ENCODE measurements at regions not wholly inside any gene's neighbourhood (a gene's known extent, or its start where the extent isn't known, plus 50 kb on each side); places are given as distances from the start of the nearest gene placed in this dataset.

- intact Hi-C loops (cut with DNase I), result no loop called here
- no peak for DNase-seq
- Histone ChIP-seq H3K4me3 (no peak overlapping the region), H3K27ac (no peak overlapping the region), H3K9me3 (no peaks in the 10 kb centered on the region), H3K36me3 (no peaks in the 10 kb centered on the region), H3K4me1 (no peaks in the 10 kb centered on the region), H3K27me3 (no peaks in the 10 kb centered on the region)
- WGBS, 2 donors, result 80 to 86% methylated on average over 4 of the region's 4 CpGs
- TF ChIP-seq EP300 (IDR thresholded peaks at IDR 0.05) (no peak), CTCF (IDR thresholded peaks at IDR 0.05) (no peak), POLR2AphosphoS5 (IDR thresholded peaks at IDR 0.05) (no peak), POLR2A (IDR thresholded peaks at IDR 0.05) (no peak)
Observed at GRCh38 chr13:80946008-80946802, 605.3 kb upstream of the SPRY2 start.

- Histone ChIP-seq H3K9me3 (no peaks in the 10 kb centered on the region), H3K36me3 (no peaks in the 10 kb centered on the region), H3K4me3 (no peak overlapping the region), H3K27me3 (no peaks in the 10 kb centered on the region), H3K27ac (no peak overlapping the region), H3K4me1 (no peaks in the 10 kb centered on the region)
- 69 to 70% methylated on average over 3 of the region's 3 CpGs for WGBS, 2 donors
- no peak for TF ChIP-seq CTCF (IDR thresholded peaks at IDR 0.05)
- TF ChIP-seq POLR2A (IDR thresholded peaks at IDR 0.05), result no peak
- no peak for TF ChIP-seq POLR2AphosphoS5 (IDR thresholded peaks at IDR 0.05)
- no peak for TF ChIP-seq EP300 (IDR thresholded peaks at IDR 0.05)
- no peak for DNase-seq
- intact Hi-C loops (cut with DNase I), result no loop called here
Observed at GRCh38 chr13:80945328-80945727, 604.4 kb upstream of the SPRY2 start.

GRCh38 chr13:80939581-80939980 is 598.7 kb upstream of the SPRY2 start:
- intact Hi-C loops (cut with DNase I), result no loop called here
- Histone ChIP-seq H3K36me3 (no peaks in the 10 kb centered on the region), H3K27me3 (no peaks in the 10 kb centered on the region), H3K4me3 (no peak overlapping the region), H3K9me3 (no peaks in the 10 kb centered on the region), H3K27ac (no peak overlapping the region), H3K4me1 (no peaks in the 10 kb centered on the region)
- no peak for DNase-seq
- WGBS, 2 donors, result 63 to 80% methylated on average over 2 of the region's 2 CpGs
- no peak for TF ChIP-seq POLR2AphosphoS5 (IDR thresholded peaks at IDR 0.05)
- TF ChIP-seq CTCF (IDR thresholded peaks at IDR 0.05), result no peak
- TF ChIP-seq POLR2A (IDR thresholded peaks at IDR 0.05), result no peak
- no peak for TF ChIP-seq EP300 (IDR thresholded peaks at IDR 0.05)

- H3K4me3 ChIP-seq, result no peak overlapping the region
- intact Hi-C loops (cut with DNase I), result no loop called here
- no peak for DNase-seq
- WGBS, 2 donors, result 74 to 80% methylated on average over 2 of the region's 2 CpGs
- no peaks in the 10 kb centered on the region for H3K36me3 ChIP-seq
- no peak for TF ChIP-seq POLR2AphosphoS5 (IDR thresholded peaks at IDR 0.05)
- no peak for TF ChIP-seq EP300 (IDR thresholded peaks at IDR 0.05)
- TF ChIP-seq CTCF (IDR thresholded peaks at IDR 0.05), result no peak
- TF ChIP-seq POLR2A (IDR thresholded peaks at IDR 0.05), result no peak
- H3K4me1 ChIP-seq, result peaks cover 0 to 7% (median 5%) of the 10 kb centered on the region in 4 donors
- H3K27me3 ChIP-seq, result no peaks in the 10 kb centered on the region
- no peaks in the 10 kb centered on the region for H3K9me3 ChIP-seq
- H3K27ac ChIP-seq, result no peak overlapping the region
Observed at GRCh38 chr13:80931766-80932165, 590.8 kb upstream of the SPRY2 start.

- no peak overlapping the region for H3K4me3 ChIP-seq
Observed at GRCh38 chr13:80931118-80931517, 590.2 kb upstream of the SPRY2 start.

More at GRCh38 chr13:80931118-80931517, 590.2 kb upstream of the SPRY2 start:
- Histone ChIP-seq H3K27ac (no peak overlapping the region), H3K36me3 (no peaks in the 10 kb centered on the region), H3K9me3 (no peaks in the 10 kb centered on the region), H3K4me1 (peaks cover 0 to 7% (median 5%) of the 10 kb centered on the region in 4 donors), H3K27me3 (no peaks in the 10 kb centered on the region)
- DNase-seq, result no peak
- intact Hi-C loops (cut with DNase I), result no loop called here
- TF ChIP-seq POLR2A (IDR thresholded peaks at IDR 0.05) (no peak), CTCF (IDR thresholded peaks at IDR 0.05) (no peak), EP300 (IDR thresholded peaks at IDR 0.05) (no peak), POLR2AphosphoS5 (IDR thresholded peaks at IDR 0.05) (no peak)
- 39 to 80% methylated on average over 1 of the region's 1 CpG for WGBS, 2 donors

Data from sigmoid colon (tissue), 6 donors.